ENCODE measurements at regions not wholly inside any gene's neighbourhood (a gene's known extent, or its start where the extent isn't known, plus 50 kb on each side); places are given as distances from the start of the nearest gene placed in this dataset.

- TF ChIP-seq CTCF (IDR thresholded peaks at IDR 0.05 in 8 of 11, conservative IDR thresholded peaks at IDR 0.05 in 3 of 11) (no peak), POLR2AphosphoS5 (IDR thresholded peaks at IDR 0.05) (no peak), POLR2A (IDR thresholded peaks at IDR 0.05) (no peak)
- no peaks in the 10 kb centered on the region for H3K36me3 ChIP-seq
- intact Hi-C loops (cut with DNase I; ENCODE audit: low total_unique reads) = no loop called here
- WGBS, 5 donors = 64 to 71% (median 66%) methylated on average over 9 of the region's 9 CpGs
- H3K4me1 ChIP-seq = no peaks in the 10 kb centered on the region
- peaks cover 0 to 19% (median 0%) of the 10 kb centered on the region in 8 donors for H3K9me3 ChIP-seq
- H3K4me3 ChIP-seq = no peak overlapping the region
- no peak overlapping the region for H3K27ac ChIP-seq
- DNase-seq = no peak
- peaks cover 0 to 7% (median 0%) of the 10 kb centered on the region in 7 donors for H3K27me3 ChIP-seq (replicated peaks in 1 of 7)
Observed at GRCh38 chr15:26201177-26201858, 338.2 kb upstream of the ATP10A start.

- no peaks in the 10 kb centered on the region for H3K4me1 ChIP-seq
- WGBS, 5 donors = 57 to 66% (median 58%) methylated on average over 8 of the region's 8 CpGs
- H3K4me3 ChIP-seq = no peak overlapping the region
- peaks cover 0 to 7% (median 0%) of the 10 kb centered on the region in 7 donors for H3K27me3 ChIP-seq (replicated peaks in 1 of 7)
- intact Hi-C loops (cut with DNase I; ENCODE audit: low total_unique reads) = no loop called here
- no peaks in the 10 kb centered on the region for H3K36me3 ChIP-seq
- H3K27ac ChIP-seq = no peak overlapping the region
- TF ChIP-seq POLR2AphosphoS5 (IDR thresholded peaks at IDR 0.05) (no peak), POLR2A (IDR thresholded peaks at IDR 0.05) (no peak)
- no peak for DNase-seq
- peaks cover 0 to 19% (median 0%) of the 10 kb centered on the region in 8 donors for H3K9me3 ChIP-seq
Observed at GRCh38 chr15:26200427-26200826, 337.3 kb upstream of the ATP10A start.

- H3K27ac ChIP-seq = no peak overlapping the region
- no peaks in the 10 kb centered on the region for H3K36me3 ChIP-seq
- intact Hi-C loops (cut with DNase I; ENCODE audit: low total_unique reads) = no loop called here
- TF ChIP-seq POLR2A (IDR thresholded peaks at IDR 0.05) = no peak
- TF ChIP-seq POLR2AphosphoS5 (IDR thresholded peaks at IDR 0.05) = no peak
- TF ChIP-seq CTCF (IDR thresholded peaks at IDR 0.05 in 8 of 11, conservative IDR thresholded peaks at IDR 0.05 in 3 of 11) = no peak
- H3K4me1 ChIP-seq = no peaks in the 10 kb centered on the region
- H3K9me3 ChIP-seq = peaks cover 0 to 19% (median 0%) of the 10 kb centered on the region in 8 donors
- no peak overlapping the region for H3K4me3 ChIP-seq
- WGBS, 5 donors = 87 to 94% (median 92%) methylated on average over 5 of the region's 5 CpGs
- DNase-seq = no peak
- peaks cover 0 to 7% (median 0%) of the 10 kb centered on the region in 7 donors for H3K27me3 ChIP-seq (replicated peaks in 1 of 7)
Observed at GRCh38 chr15:26197719-26198118, 334.6 kb upstream of the ATP10A start.

GRCh38 chr15:26197060-26197459 lies 333.9 kb upstream of the ATP10A start:
- intact Hi-C loops (cut with DNase I; ENCODE audit: low total_unique reads) = no loop called here
- Histone ChIP-seq H3K4me3 (no peak overlapping the region), H3K4me1 (no peaks in the 10 kb centered on the region), H3K36me3 (no peaks in the 10 kb centered on the region), H3K27ac (no peak overlapping the region), H3K9me3 (peaks cover 0 to 19% (median 0%) of the 10 kb centered on the region in 8 donors), H3K27me3 (replicated peaks in 1 of 7) (peaks cover 0 to 2% (median 0%) of the 10 kb centered on the region in 7 donors)
- WGBS, 5 donors = 37 to 58% (median 39%) methylated on average over 1 of the region's 1 CpG
- no peak for DNase-seq
- no peak for TF ChIP-seq POLR2AphosphoS5 (IDR thresholded peaks at IDR 0.05)
- TF ChIP-seq CTCF (IDR thresholded peaks at IDR 0.05 in 8 of 11, conservative IDR thresholded peaks at IDR 0.05 in 3 of 11) = no peak
- no peak for TF ChIP-seq POLR2A (IDR thresholded peaks at IDR 0.05)
